Stimulated activated CD4-positive, alpha-beta T cell treated with anti-CD3 and anti-CD28 coated beads, Interleukin-12 subunit alpha, Interleukin-12 subunit beta, amount 100 ng/mL, for 4 hours (primary cell): ENCODE measurements at regions not wholly inside any gene's neighbourhood (a gene's known extent, or its start where the extent isn't known, plus 50 kb on each side); places are given as distances from the start of the nearest gene placed in this dataset.

Experiments used
- DNase-seq: peaks from one replicate; pipeline ENCODE4 v3.0.0-alpha.2; 2020

- no peak for DNase-seq
Measured at GRCh38 chr2:12932192-12932591, 215.5 kb downstream of the TRIB2 start.

- no peak for DNase-seq
Measured at GRCh38 chr2:12934146-12934756, 217.5 kb downstream of the TRIB2 start.

DNA sequence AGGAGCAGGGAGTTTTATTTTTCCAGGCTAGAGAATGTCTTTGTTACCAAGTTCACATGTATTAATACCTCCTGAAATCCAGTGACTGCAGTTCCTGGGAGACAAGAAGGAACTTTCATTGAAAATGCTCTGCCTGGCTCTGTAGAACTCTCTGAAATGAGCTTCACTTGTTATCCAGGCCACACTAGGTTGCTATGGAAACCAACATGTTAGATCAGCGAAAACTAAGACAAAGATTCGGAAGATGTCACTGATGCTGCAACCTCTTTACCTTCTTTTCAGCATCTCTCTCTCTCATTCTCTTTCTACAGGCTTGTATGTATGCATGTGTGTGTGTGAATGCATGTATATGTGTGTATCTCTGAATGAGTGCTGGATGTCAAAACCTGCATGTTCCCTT lies 218.5 kb downstream of the TRIB2 start:
- no peak for DNase-seq

- DNase-seq, result no peak
Measured at GRCh38 chr2:12935796-12936195, 219.1 kb downstream of the TRIB2 start.

- DNase-seq, result no peak
Measured at GRCh38 chr2:12941203-12941602, 224.5 kb downstream of the TRIB2 start.

- no peak for DNase-seq
Measured at GRCh38 chr2:12948231-12948960, 231.7 kb downstream of the TRIB2 start.

GRCh38 chr2:12948961-12949353 lies 232.2 kb downstream of the TRIB2 start:
- DNase-seq, result no peak

- DNase-seq, result no peak
Measured at GRCh38 chr2:12949406-12949805, 232.7 kb downstream of the TRIB2 start.

DNA sequence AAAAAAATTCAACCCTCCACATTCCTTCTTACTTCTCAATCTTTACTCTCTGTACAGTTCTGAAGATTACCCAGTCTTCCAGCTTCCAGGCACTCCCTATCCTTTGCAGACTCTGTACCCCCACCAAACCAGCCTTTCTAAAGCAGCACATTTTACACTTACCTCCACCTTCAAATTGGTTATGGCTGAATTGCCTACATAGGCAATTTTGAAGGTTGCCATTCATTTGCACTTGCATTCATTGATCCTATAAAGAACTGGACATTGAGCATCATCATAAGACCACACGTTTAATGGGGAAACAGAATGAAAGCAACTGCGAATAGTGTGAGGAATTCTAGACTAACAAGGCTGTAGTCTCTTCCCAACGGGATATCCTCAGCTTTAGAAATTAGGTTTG lies 233.4 kb downstream of the TRIB2 start:
- DNase-seq, result no peak

DNA sequence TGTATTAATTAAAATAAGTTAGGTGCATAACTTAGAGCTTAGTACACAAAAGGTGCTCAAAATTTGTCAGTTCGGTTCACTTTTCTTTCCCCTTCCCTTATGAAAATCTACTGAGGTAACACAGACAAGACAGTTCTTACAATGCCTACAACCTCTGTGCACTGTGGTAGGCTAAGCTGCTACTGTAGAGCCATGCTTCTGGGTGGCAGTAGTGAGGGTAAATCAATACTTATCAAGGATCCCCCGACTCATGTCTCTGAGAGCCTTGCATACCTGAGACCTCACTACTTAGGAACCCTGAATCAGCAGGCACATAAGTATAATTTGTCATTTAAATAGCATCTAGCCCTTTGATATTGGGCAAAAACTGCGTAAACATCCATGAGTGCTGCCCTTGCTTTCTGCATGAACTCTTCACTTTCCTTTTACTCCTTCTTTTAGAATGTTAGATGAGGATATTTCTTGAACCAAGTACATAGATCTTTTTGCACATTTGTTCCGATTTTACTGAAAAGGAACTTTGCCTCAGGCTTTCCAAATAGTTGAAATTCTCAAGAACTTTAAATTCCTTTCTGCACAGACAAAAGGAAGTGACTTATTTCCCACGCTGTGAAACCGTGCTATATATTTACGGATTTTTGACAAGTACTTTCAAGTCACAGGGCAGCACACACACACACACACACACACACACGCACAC lies 234.4 kb downstream of the TRIB2 start:
- DNase-seq, result no peak

DNA sequence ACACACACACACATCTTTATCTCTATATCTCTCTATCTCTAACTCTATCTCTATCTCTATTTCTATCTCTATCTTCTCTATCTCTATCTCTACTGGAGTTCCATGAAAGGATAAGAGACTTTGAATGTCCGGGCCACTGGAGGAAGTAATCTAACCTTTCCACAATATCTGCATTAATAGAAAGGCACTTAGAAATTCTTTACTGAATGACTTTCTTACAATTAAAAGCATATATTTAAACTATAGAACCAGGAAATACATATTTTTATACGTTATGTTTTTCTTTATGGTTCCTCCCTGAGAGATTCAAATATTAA lies 234.9 kb downstream of the TRIB2 start:
- no peak for DNase-seq

GRCh38 chr2:12953596-12953995 lies 236.9 kb downstream of the TRIB2 start:
- no peak for DNase-seq

- DNase-seq, result no peak
Measured at GRCh38 chr2:12955864-12956263, 239.1 kb downstream of the TRIB2 start.

- DNase-seq, result no peak
Measured at GRCh38 chr2:12957251-12957650, 240.5 kb downstream of the TRIB2 start.

DNA sequence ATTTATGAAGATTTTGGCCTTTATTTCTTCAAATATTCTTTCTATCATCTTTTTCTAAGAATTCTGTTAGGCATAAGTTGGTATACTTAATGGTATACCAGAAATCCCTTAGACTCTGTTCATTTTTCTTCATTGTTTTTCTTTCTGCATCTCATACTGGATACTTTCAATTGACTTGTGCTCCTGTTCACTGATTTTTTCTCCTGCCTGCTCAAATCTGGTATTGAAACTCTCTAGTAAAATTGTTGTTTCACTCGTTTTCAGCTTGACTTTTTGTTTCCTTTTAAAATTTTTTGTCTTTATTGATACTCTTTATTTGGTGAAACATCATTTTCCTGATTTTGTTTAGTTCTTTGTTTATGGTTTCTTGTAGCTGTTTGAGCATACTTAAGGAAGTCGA lies 243.2 kb downstream of the TRIB2 start:
- DNase-seq, result no peak

DNA sequence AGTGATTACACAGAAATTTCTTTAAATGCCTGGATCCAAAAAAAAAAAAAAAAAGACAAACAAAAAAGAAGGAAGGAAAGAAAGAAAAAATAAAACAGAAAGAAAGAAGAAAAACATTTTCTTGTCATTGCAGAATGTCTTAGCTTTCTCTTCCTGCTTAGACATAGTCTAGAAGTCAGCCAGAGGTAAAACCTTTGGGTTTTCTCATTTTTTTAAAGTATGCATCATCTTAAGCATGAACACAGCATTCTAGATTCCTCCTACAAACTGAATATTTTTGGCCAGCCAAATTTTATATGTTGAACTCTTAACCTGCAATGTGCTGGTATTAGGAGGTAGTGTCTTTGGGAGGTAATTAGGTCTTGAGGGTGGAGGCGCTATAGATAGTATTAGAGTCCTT lies 243.9 kb downstream of the TRIB2 start:
- no peak for DNase-seq

DNA sequence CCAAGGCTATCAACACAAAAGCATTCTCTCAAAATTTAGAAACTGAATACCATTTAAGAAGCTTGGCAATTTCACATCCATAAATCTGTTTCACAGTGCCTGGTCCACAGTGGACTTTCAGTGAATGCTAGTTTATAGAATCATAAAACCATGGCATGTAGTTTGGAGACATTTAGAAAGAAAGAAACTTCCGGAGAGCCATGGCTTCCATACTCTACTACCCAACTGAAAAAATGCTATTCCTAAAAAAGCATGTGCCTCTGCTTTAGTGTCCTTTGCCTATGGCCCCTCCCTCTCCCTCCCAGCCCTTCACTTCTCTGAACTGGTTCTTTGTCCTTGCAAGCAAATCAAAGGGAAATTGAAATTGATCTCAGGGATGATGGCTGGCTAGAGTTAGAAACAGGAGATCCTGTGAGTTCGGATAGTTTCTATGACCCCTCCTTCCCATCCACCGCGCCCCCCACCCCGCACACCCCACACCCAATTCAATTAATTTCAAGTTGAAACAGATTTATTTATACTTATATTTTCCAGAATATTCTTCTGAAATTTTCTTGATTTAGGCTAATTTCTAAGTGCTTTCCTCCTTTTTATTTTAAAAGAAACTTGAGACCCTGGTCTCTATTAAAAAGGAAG lies 248.3 kb downstream of the TRIB2 start:
- no peak for DNase-seq

GRCh38 chr2:12965540-12966269 lies 249.0 kb downstream of the TRIB2 start:
- no peak for DNase-seq

DNA sequence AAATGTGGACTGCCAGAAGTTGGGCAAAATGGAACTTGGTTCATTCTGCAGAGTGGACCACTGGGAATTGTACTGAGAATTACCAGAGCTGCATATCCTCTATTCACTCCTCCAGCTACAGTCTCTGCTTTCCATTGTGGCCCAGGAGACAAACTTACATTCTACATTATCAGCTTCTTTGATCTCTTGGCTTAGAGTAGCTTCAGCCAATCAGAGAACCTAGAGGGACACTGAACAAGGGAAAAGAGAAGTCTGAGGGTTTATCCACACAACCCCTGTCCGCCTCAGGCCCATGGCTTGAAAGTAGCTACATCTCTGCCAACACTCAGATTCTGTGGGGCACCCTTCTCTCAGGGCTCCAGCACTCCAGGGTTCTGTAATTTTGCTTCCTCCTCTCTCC lies 251.1 kb downstream of the TRIB2 start:
- DNase-seq, result no peak

DNA sequence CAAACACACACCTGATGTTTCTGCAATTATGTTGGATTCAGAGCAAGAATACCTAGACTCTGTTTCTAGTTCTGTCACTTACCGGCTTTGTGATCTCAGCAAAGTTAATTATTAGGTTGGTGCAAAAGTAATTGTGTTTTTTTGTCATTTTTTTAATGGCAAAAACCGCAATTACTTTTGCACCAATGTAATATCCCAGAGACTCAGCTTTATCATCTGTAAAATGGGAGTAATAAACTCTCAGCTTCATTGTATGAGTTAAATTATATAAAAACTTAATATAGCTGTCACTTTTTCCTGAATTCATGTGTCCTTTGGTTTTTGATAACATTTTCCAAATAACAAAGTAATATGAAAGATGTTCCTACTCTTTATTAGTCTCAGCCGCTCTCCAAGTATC lies 251.7 kb downstream of the TRIB2 start:
- no peak for DNase-seq

GRCh38 chr2:12970861-12971260 lies 254.1 kb downstream of the TRIB2 start:
- no peak for DNase-seq

DNA sequence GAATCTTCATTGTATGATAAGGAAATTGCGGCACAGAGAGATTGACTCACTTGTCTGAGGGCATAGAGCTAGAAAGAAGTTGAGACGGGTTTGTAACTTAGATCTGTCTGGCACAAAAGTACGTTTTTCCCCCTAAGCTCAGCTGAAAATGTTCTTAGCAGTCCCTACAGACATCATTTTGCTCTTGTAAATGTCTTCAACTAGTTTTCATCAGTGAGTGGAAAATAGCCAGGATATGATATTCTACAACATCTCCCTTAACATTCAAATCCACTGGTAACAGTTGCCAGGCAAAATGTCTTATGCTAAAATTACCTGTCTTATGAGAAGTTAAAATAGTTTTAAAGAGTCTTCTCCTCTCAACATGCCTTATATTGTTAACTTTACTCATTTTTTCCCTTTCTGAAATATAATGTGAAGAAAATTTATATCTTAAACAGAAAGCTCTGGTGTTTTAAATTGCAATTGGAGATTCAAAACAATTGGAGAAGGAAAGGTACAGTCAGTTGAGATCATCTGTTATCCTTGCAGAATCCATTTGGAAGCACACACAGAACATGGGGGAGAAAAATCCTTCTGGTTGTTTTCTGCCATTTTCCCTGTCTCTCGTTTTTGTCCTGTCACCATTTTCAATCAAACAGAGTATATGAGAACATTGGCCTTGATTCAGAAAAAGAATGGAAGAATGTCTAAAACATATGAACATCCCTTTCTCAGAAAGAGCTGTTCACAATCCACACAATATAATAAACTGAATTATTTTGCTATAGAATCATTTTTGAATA lies 255.0 kb downstream of the TRIB2 start:
- DNase-seq, result no peak
